Esophagus mucosa (tissue), 1 donor: ENCODE measurements at regions not wholly inside any gene's neighbourhood (a gene's known extent, or its start where the extent isn't known, plus 50 kb on each side); places are given as distances from the start of the nearest gene placed in this dataset.
A peak's percentile ranks its signal among the peaks of the same experiment; 100 is the strongest.
"Not testable (repeated sequence)": the region's sequence is repeated elsewhere in the genome, so short reads cannot be mapped to it uniquely, and the experiment has no call there.

Experiments
- ATAC-seq: fragments of 200-7000 bp; cut with Tn5 transposase; one replicate; pipeline ENCODE4 v1.9.1; 2020
- donor health status: DM: yes; HTN: yes; CAD: no.

DNA sequence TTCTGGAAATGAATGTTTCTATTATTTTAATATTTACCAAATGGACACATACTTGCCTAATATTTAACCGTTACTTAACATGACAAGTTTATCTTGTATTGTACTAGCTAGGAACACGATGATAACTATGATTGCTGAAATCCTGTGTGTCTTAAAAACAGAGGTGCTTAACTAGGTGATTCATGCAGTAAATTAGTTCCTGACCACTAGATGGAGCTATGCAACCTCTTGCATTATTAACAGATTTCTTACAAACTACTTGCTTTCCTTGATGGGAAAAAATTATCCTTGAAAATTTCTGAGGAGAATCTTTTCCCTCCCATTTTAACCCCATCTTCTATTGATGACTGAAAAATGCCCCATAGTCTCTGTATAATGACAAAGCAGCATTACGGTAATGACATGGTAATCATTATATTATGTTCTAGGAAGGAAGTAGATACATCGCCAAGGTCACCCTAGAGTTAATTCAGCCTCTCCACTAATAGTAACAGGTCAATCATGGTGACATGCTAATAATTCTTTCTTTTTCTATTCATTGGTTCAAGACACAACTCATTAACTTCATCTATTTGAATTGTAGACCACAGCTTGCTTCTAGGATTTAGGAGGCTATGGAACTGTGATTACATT is 844.2 kb downstream of the RAPGEF2 start:
- peak; percentile 35 for ATAC-seq

DNA sequence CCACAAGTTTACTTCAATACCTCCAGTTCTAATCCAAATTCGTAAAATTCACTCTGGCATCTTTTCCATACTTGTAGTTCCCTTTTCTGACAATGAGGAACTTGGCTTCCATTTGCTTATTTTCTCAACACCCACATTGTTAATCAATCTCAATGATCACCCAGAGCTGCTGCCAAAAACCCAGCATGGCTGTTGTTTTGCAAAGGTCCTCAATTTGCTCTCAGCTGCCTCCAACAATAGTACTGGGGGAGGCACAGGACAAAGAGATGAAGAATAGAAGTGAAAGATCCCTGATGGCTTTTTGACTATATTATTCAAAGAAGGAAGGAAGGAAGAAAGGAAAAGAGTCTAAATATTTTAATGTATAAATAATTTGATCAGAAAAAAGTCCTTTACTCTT is 847.8 kb downstream of the RAPGEF2 start:
- no peak for ATAC-seq

DNA sequence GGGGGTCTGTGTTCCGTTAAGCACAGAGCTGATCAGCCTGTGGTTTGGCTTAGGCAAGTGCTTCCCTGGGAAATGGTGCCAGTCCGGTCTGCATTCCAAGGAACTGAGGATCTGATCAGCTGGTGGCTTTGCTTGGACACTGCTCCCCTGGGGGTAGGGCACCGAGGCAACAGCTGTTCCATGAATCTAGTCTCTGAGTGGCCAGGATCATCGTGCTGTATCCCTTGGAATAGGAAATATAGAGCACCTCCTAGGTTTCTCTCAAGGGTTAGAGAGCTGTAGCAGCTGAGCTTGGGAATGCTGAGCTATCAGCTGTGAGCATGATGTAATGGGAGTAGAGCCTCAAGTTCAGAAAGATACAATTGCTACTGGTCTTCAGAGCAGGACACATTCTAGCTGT is 863.9 kb downstream of the RAPGEF2 start:
- ATAC-seq: no peak

DNA sequence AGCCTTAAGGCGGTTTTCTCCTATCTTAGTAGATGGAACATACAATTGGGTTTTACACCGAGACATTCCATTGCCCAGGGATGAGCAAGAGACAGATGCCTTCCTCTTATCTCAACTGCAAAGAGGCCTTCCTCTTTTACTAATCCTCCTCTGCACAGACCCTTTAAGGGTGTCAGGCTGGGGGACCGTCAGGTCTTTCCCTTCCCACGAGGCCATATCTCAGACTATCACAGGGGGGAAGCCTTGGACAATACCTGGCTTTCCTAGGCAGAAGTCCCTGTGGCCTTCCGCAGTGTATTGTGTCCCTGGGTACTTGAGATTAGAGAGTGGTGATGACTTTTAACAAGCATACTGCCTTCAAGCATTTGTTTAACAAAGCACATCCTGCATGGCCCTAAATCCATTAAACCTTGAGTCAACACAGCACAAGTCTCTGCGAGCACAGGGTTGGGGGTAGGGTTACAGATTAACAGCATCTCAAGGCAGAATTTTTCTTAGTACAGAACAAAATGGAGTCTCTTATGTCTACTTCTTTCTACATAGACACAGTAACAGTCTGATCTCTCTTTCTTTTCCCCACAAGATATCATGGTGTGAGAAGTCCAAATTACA is 874.1 kb downstream of the RAPGEF2 start:
- ATAC-seq: not testable (repeated sequence)

DNA sequence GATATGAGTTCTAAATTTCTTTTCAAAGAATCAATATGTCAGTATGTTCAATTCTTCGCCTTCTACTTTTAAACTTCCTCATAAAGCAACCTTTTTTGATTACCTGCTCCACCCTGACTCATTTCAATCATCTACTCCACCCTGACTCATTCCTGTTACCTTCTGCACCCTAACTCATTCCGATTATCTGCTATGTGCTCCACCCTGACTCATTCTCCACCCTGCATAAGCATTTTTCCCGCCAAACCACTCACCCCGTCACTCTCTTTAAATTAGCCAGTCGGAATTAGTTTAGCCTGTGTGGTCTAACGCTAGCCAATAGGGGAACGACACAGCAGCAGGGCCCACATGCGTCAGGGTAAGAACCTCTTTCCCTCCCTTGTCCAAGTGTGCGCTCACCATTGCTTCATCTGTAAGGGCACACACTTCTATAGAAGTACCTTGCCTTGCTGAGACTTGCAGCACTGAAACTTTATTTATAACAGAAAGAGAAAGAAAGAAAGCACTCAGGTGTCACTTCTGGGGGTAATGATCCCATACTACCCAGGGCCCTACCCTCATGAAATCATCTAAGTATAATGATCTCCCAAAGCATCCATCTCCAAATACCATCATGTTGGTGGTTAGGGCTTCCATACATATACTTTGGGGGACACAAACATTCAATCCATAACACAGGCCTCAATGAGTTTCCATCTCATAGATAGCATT is 875.2 kb downstream of the RAPGEF2 start:
- no peak for ATAC-seq

DNA sequence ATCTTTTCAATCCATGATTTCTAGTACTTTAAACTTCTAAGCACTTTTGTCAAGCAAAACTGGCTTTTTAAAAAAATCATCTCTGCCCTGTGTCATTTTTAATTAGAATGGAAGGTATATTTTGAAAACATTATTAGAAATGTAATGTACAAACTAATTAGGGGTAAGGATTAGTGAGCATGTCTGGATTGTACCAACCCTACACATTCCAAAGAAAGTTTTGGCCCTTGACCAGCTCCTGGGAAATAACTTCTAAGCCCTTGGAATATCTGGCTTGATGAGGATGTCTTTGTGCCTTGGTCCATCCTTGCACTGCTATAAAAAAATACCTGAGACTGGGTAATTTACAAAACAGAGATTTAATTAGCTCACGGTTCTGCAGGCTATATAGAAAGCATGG is 876.5 kb downstream of the RAPGEF2 start:
- no peak for ATAC-seq

DNA sequence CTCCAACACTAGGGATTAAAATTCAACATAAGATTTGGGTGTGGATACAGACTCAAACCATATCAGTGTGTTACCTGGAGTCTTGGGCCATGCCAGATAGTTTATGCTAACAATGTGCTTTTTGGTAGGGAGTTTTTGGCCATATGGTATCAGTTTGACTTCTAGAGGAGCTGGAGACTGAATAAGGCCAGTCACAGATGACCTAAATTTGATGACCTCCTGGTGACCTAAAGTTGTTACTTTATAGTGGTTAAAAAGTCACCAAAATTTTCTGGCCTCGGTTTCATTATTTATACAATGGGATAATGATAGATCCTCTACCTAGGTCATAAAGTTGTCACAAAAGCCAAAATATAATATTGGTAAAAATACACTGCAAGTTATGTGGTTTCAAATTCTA is 877.1 kb downstream of the RAPGEF2 start:
- ATAC-seq: no peak

DNA sequence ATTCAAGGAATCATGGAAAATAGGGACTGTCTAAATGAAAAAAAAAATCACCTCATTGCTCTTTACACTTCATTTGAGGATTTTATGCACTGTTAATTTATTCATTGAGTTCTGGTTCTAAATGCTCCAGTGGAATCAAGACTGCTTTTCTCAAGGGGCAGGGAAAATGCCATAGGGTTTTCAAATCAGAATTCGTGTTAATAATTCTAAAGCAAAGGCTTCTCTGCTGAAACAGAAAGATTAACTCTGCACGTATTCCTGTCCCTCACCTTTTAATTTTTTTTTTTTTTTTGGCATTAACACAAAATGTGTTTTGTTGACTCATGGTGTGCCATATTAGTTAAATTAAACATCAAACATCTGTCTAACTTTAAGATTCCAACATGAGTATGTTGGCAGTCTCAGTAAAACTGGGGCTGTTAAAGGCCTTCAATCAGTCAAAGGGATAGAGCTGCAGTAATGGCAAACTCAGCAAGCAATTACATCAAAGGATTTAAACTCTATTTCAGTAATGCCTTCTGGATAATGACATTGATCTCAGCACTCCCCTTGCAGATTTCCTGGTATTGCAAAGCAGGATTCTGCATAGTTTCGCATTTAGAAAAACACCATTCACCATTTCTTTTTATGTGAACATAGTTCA is 878.1 kb downstream of the RAPGEF2 start:
- ATAC-seq: no peak

DNA sequence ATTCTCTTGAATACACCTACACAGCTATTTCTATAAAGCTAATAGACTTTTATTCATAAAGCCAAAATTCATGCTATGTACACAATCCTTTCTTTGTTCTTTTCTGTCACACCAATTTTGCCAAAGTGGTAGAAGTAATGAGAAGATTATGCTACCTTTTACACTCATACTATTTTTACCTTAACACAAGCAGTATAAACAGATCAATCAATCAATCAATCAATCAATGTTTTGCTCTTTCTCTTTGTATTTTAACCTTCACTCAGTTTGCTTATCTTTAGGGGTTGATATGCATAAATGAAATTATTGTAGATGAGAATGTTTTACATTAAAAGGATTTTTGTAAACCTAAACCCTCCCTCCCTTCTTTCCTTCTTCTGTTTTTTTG is 878.6 kb downstream of the RAPGEF2 start:
- ATAC-seq: no peak

DNA sequence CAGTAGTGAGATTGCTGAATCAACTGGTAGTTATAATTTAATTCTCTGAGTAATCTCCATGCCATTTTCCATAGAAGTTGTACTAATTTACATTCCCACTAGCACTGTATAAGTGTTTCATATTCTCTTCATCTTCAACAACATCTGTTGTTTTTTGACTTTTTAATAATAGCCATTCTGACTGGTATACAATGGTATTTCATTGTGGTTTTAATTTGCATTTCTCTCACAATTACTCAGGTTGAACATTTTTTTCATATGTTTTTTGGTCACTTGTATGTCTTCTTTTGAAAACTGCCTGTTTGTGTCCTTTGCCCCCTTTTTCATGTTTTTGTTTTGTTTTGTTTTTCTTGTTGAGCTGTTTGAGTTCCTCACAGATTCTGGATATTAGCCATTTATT is 880.2 kb downstream of the RAPGEF2 start:
- no peak for ATAC-seq

DNA sequence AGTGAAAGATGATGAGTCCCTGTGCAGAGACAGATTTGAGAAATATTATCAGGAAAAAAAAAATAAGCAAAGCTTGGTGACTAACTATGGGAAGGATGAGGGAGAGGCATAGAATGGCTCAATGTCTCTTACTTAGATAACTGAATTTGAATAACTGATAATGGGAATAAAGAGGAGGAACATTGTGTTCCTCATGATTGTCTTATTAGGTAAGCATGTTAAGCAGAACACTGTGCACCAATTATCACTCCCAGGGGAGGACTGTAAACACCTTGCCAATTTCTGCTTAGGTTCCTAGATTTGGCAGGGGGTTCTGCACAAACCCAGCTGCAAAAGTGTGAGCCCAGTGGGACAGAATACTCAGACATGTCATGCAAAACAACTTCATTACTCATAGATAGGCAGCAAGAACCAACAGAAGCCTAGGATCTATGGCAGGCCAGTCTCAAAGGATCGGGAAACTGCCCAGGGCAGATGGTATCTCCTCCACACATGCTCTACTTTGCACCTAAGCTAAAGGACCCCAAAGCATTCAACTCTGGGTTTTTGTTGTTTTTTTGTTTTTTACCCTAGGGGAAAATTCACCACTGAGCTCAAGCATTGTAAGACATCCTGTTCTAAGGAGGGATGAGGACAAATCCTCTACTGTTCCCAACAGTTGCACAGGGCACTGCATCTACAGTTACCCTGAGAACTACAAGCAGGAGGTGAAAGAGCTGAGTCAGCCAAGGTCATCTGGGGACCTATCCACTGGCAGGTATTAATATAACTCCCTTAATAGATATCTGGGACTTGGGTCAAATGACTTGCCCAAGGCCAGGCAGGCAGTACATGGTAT is 907.0 kb downstream of the RAPGEF2 start:
- no peak for ATAC-seq

DNA sequence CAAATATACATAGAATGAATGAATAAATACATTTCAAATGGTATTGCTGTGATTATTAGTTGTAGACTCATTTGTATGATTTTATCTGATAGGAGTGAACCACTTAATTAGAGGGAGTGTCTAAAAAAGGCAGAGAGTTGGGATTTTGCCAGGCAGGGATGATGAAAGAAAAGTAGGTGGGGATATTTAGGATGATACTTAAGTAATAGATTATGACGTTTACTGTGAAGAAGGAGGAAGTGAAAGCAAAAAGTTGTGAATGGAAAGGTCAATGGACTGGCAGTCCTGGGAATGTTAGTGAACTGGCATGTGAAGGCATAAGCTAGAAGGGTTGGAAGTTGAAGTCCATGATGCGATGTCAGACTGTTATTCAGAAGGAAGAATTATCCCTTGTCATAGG is 917.1 kb downstream of the RAPGEF2 start:
- no peak for ATAC-seq

DNA sequence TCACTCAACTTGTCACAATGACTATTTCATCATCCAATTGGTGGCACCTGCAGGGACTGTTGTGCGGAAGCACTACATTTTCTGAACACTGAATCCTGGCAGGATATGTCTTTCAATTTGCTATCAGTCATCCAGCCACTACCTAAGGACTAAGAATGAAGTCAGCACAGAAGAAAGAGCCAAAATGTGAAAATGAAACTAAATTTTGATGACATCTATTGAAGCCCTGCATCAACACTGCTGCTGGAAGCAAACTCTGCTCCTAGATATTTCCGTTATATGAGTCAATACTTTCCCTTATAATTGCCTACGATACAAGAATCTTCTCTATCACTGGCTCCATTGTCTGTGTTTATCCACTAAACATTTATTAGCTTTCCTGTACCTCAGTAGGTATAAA is 917.9 kb downstream of the RAPGEF2 start:
- ATAC-seq: no peak

DNA sequence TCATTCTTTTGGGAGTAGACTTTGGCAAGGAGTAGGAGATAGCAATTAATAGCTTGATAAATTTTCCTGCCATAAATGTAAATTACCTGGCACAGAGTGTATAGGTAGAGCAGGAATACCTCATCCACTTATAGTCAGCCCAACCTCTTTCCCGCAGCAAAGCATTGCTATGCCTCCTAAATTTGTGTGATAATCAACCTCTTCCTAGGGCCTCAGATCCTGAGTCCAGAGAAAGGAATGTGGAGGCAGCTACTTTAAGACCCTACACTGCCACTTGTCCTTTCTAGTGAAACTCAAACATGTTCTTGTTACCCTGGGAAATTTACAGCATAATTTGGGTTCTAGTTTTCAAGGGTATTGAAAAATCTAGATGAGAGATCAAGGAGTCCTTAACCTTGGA is 919.0 kb downstream of the RAPGEF2 start:
- no peak for ATAC-seq

DNA sequence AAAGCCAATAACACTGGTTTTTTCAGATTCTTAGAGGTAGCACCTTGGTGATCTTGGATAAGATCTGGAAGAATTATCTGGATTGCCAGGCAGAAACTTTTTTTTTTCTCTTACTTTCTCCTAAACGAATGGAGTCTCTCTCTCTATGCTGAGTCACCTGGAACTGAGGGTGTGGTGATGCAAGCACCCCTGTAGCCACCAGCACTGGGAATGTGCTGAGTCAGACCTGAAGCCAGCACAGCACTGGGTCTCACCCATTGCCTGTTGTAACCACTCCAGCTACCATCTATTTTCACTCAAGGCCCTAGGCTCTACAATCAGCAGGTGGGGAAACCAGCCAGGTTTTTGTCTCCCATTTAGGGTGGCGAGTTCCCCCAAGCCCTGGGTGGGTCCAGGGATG is 923.8 kb downstream of the RAPGEF2 start:
- peak; percentile 66 for ATAC-seq

DNA sequence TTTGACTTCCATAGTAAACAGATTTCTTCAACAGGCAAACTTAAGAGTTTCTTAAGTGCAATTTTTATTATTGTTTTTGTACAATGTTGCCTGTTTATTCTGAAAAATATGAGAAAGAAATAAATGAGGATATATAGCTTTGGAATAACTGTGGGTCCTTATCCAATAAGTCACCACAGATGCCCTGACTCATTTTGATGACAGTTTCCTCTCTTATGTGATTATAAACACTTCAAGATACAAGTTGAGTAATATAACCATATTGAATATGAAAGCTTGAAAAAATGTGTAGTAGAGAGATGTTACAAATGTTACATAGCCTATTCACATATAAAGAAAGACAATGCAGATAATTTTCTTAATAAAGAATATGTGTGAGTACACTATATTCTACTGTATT is 931.6 kb downstream of the RAPGEF2 start:
- no peak for ATAC-seq

DNA sequence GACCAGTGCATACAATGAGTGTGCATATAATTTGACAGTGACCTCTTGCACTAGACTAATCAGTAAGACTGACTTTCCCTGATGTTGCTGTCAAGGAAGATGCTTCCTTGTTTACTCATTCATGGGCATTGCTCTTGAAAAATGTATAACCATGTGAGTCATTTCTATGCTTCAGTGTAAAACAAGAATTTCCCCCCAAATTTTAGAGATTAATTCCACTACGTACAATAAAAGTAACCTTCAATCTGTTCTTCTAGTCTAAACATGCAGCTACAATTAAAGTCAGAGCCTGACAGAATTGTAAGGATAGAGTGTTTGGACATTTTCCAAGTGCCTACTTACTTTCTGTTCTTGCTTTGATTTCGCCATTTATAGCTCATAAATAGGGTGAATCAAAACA is 935.7 kb downstream of the RAPGEF2 start:
- no peak for ATAC-seq

DNA sequence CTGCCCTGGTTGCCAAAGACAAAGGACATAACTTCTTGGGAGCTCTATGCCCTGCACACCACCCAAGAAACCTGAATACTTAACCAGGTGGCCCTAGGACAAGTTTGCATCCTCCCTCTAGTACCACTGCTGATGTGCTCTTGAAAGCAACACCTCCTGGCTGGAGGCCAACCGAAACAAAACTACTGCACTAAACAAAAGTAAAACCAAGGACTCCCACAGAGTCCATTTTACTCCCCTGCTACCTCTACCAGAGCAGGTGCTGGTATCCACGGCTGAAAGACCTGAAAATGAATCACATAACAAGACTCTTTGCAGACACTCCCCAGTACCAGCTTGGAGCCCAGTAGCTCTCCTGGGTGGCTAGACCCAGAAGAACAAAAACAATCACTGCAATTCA is 941.8 kb downstream of the RAPGEF2 start:
- no peak for ATAC-seq

DNA sequence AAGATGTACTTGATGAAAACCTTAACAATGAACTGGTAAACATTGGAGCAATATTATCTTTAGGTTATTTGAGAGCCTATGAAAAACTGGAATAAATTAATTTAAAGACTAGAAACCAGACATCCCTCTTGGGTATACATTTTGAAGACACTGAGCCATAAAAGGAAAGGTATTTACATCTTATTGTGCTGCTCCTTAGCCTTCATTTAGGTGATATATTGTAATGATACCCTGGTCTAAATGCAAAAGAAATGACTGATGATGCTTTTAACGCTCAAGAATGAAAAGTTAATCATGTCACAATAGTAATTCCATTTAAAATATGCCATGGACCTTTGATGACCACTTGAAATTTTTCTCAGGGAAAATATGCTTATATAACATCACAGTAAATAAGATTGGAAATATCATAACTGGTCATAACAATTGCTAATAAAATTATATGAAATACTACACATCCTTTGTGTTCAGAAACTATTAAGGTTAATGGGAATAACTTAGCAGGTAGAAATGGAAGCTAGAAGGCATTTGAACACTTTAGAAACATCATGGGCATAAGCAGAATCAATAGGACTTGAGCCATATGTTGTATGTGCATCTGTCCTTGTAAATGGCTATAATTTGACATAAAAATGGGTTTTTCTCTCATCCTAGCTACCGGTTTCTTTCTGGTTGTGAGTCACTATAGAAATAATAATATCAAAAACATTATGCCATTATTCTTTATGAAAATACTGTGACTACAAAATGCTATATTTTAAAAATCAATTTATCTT is 979.7 kb downstream of the RAPGEF2 start:
- ATAC-seq: no peak

DNA sequence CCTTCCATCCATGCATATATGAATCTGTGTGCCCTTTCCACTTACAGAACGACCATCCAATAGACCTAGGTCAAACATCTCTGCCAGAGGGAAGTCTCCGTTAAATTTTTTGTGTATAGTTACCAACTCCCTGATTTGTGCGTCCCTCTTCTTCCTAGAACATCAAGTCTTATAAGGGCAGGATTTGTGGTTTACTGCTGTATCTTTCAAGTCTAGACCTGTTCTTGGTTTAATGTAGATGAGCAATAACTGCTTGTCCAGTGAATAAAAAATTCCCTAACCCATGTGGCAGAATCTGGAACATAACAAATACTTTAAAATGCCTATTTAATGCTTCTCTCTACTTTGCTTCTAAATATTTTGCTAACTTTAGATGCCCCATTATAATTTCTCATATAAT is 988.8 kb downstream of the RAPGEF2 start:
- no peak for ATAC-seq

DNA sequence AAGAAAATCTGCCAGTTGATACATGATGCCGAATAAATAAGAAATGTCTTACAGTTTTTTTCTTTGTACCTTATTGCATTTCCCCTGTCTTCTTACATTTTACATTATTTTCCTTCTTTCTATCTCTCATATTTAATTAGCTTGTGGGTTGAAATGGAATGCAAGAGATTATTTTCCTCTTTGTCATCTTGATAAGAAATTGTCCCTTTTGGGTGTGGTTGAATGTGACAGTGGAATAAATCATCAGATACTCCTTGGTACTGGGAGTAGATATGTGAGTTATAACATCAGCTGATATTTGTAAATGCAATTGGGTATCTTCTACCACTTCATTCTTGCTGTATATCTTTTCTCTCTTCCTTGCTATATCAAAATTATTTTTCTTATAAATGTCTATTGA is 997.4 kb downstream of the RAPGEF2 start:
- ATAC-seq: no peak

DNA sequence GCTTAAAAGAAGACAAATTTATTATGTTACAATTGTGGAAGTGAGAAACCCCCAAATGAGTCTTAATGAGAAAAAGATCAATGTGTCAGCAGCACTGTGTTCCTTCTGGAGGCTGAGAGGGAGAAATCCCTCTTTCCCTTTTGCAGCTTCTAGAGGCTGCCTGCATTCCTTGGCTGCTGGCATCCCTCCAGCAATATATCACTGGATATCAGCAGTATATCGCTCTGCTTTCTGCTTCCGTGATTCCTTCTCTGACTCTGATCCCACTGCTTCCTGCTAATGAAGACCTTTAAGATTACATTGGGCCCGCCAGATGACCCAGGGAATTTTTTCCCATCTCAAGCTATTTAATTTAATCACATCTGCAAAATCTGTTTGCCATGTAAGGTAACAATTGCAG is 1008.0 kb downstream of the RAPGEF2 start:
- ATAC-seq: no peak
